B cell (primary cell): ENCODE measurements at regions not wholly inside any gene's neighbourhood (a gene's known extent, or its start where the extent isn't known, plus 50 kb on each side); places are given as distances from the start of the nearest gene placed in this dataset.

ENCODE experiments used
- ATAC-seq: fragments of 200-7000 bp; cut with Tn5 transposase; one replicate; pipeline ENCODE4 v1.10.0; 2021; ENCODE audit warnings: low read depth, mild to moderate bottlenecking, moderate number of reproducible peaks, moderate library complexity
- CTCF ChIA-PET: fragments of 350-600 bp; sonication (Branson Sonifier 250); formaldehyde crosslinking; loops from one replicate; lab custom pipeline; 2021; ENCODE audit warnings: antibody characterized with exemption, inconsistent platforms; lab: Charles Lee
- POLR2A ChIA-PET: fragments of 350-600 bp; sonication (Branson Sonifier 250); formaldehyde crosslinking; loops from one replicate; lab custom pipeline; 2021; ENCODE audit warnings: antibody characterized with exemption; lab: Charles Lee
- DNase-seq: peaks from one replicate; pipeline ENCODE4 v3.0.0; 2013
- H2AFZ ChIP-seq: 2 replicates; pipeline ENCODE4 v1.6.1; 2012; ENCODE audit warnings: mild to moderate bottlenecking, low read depth, low read length; ENCODE audit not compliant: insufficient read depth, poor library complexity, severe bottlenecking
- H3K27ac ChIP-seq, 2 donors: 1 replicate in 1 of 2; 2 replicates in 1 of 2; pipeline ENCODE4 v1.5.1; 2012 to 2013; ENCODE audit warnings: low read length in 2 of 2, mild to moderate bottlenecking in 2 of 2, moderate library complexity in 1 of 2
- H3K27me3 ChIP-seq, 4 experiments: fragments of 200-600 bp in 1 of 4; sonication (generic) in 1 of 4; replicated peaks in 1 of 4; 1 replicate in 2 of 4; 2 replicates in 2 of 4; pipeline versions ENCODE4 v1.6.1 to v1.7.0; 2013 to 2016; ENCODE audit warnings: low read length in 3 of 4, mild to moderate bottlenecking in 2 of 4, mixed read lengths in 1 of 4, moderate library complexity in 1 of 4; ENCODE audit not compliant: insufficient read depth in 4 of 4, control insufficient read depth in 3 of 4; ENCODE audit errors: control extremely low read depth in 1 of 4
- H3K36me3 ChIP-seq, 2 experiments: replicated peaks in 1 of 2; 1 replicate in 1 of 2; 2 replicates in 1 of 2; pipeline versions ENCODE4 v1.6.1 to v1.7.1; 2013; ENCODE audit warnings: low read length in 1 of 2; ENCODE audit not compliant: insufficient read depth in 2 of 2, control insufficient read depth in 1 of 2; ENCODE audit errors: control extremely low read depth in 1 of 2, extremely low read depth in 1 of 2
- H3K4me1 ChIP-seq, 2 donors: fragments of 200-600 bp in 1 of 2; sonication (generic) in 1 of 2; 1 replicate in 1 of 2; 2 replicates in 1 of 2; pipeline versions ENCODE4 v1.5.1 to v1.6.1; 2013 to 2017; ENCODE audit warnings: low read length in 2 of 2; ENCODE audit not compliant: control insufficient read depth in 2 of 2, insufficient read depth in 2 of 2
- H3K4me2 ChIP-seq: replicated peaks from 2 replicates; pipeline ENCODE3; 2012; ENCODE audit warnings: mild to moderate bottlenecking, low read depth, low read length; ENCODE audit not compliant: poor library complexity, severe bottlenecking
- H3K4me3 ChIP-seq, 5 experiments: fragments of 200-600 bp in 1 of 5; sonication (generic) in 1 of 5; 1 replicate in 3 of 5; 2 replicates in 2 of 5; pipeline versions ENCODE4 v1.5.1 to v1.7.0; 2011 to 2016; ENCODE audit warnings: low read length in 4 of 5, mild to moderate bottlenecking in 4 of 5, low read depth in 2 of 5, control low read depth in 1 of 5, moderate library complexity in 1 of 5; ENCODE audit not compliant: insufficient read depth in 1 of 5; ENCODE audit errors: control extremely low read depth in 1 of 5, extremely low read depth in 1 of 5
- H3K79me2 ChIP-seq: fragments of 200-600 bp; sonication (generic); one replicate; pipeline ENCODE4 v1.6.0; 2016; ENCODE audit warnings: low read length; ENCODE audit not compliant: control insufficient read depth, insufficient read depth
- H3K9ac ChIP-seq: fragments of 200-600 bp; sonication (generic); 2 replicates; pipeline ENCODE4 v1.6.1; 2017; ENCODE audit warnings: mild to moderate bottlenecking, low read length, moderate library complexity
- H3K9me3 ChIP-seq, 3 donors: one replicate each; pipeline versions ENCODE4 v1.6.1 to v1.7.1; 2013; ENCODE audit warnings: low read length in 2 of 3; ENCODE audit not compliant: control insufficient read depth in 2 of 3, insufficient read depth in 1 of 3; ENCODE audit errors: control extremely low read depth in 1 of 3
- H4K20me1 ChIP-seq: 2 replicates; pipeline ENCODE4 v1.6.0; 2012; ENCODE audit warnings: mild to moderate bottlenecking, low read length; ENCODE audit not compliant: insufficient read depth, control insufficient read depth, poor library complexity, severe bottlenecking
- H3K27ac Mint-ChIP-seq: one replicate; pipeline ENCODE4 v1.8.0; 2021; ENCODE audit warnings: mixed read lengths
- H3K27me3 Mint-ChIP-seq: one replicate; pipeline ENCODE4 v1.8.0; 2021; ENCODE audit warnings: mixed read lengths
- H3K4me1 Mint-ChIP-seq: one replicate; pipeline ENCODE4 v1.8.0; 2021; ENCODE audit warnings: mixed read lengths
- H3K4me3 Mint-ChIP-seq: one replicate; pipeline ENCODE4 v1.8.0; 2021; ENCODE audit warnings: mixed read lengths
- H3K9me3 Mint-ChIP-seq: one replicate; pipeline ENCODE4 v1.8.0; 2022; ENCODE audit warnings: mixed read lengths; ENCODE audit not compliant: insufficient read depth
- CTCF ChIP-seq: fragments of 200-600 bp; IDR thresholded peaks from one replicate; pipeline ENCODE4 v1.8.0; 2022; ENCODE audit warnings: antibody characterized with exemption, mild to moderate bottlenecking
- EZH2 ChIP-seq: IDR thresholded peaks from 2 replicates; pipeline ENCODE4 v1.6.1; 2012; ENCODE audit warnings: borderline replicate concordance, low read depth, mild to moderate bottlenecking, moderate library complexity, low read length; ENCODE audit not compliant: insufficient read depth, poor library complexity, severe bottlenecking
- WGBS: methylation state at CpG from one replicate; pipeline ENCODE4 v1.1.5; 2013; ENCODE audit warnings: missing lambda C conversion rate; ENCODE audit not compliant: insufficient coverage; 5-methylcytosine and 5-hydroxymethylcytosine counted together
- intact Hi-C: fragments of 100-400 bp; cut with micrococcal nuclease; formaldehyde crosslinking; loops from one replicate; pipeline ENCODE4 v1.10.0; 2022

- no peak for ATAC-seq
- H3K4me3 Mint-ChIP-seq, result no peak overlapping the region
- Histone ChIP-seq H3K36me3 (no peaks in the 10 kb centered on the region), H3K79me2 (no peaks in the 10 kb centered on the region), H3K4me3 (no peak overlapping the region), H3K4me2 (no peak overlapping the region), H2AFZ (no peak overlapping the region), H3K9ac (no peak overlapping the region), H3K9me3 (no peaks in the 10 kb centered on the region), H3K4me1 (no peaks in the 10 kb centered on the region), H3K27ac (no peak overlapping the region), H4K20me1 (no peaks in the 10 kb centered on the region), H3K27me3 (peaks cover 0 to 6% (median 0%) of the 10 kb centered on the region in 4 experiments)
- H3K4me1 Mint-ChIP-seq, result no peaks in the 10 kb centered on the region
- POLR2A ChIA-PET, result no interaction called here
- CTCF ChIA-PET, result interaction anchor here (0.7 kb wide), 2 partner anchors 74 to 89 kb away, joined by 3 to 4 read pairs; no protein-coding TSS in a partner anchor
- no peak for DNase-seq
- TF ChIP-seq CTCF (no peak), EZH2 (no peak)
- WGBS, result no CpG with 5 or more reads among the region's 6 CpGs
- no peak overlapping the region for H3K27ac Mint-ChIP-seq
- H3K9me3 Mint-ChIP-seq, result no peaks in the 10 kb centered on the region
- H3K27me3 Mint-ChIP-seq, result peaks cover 27% of the 10 kb centered on the region
- intact Hi-C loops, result no loop called here
Observed at GRCh38 chr10:8325024-8325980, 270.8 kb downstream of the GATA3 start.

- Histone ChIP-seq H3K27me3 (peaks cover 0 to 10% (median 2%) of the 10 kb centered on the region in 4 experiments), H3K4me3 (no peak overlapping the region), H4K20me1 (no peaks in the 10 kb centered on the region), H3K9ac (no peak overlapping the region), H3K79me2 (no peaks in the 10 kb centered on the region), H3K27ac (no peak overlapping the region), H3K4me2 (no peak overlapping the region), H2AFZ (no peak overlapping the region), H3K36me3 (no peaks in the 10 kb centered on the region), H3K4me1 (no peaks in the 10 kb centered on the region), H3K9me3 (peaks cover 0 to 7% (median 0%) of the 10 kb centered on the region in 3 donors)
- DNase-seq, result no peak
- Mint-ChIP-seq H3K4me3 (no peak overlapping the region), H3K27ac (no peak overlapping the region), H3K9me3 (no peaks in the 10 kb centered on the region), H3K27me3 (peaks cover 26% of the 10 kb centered on the region), H3K4me1 (peaks cover 2% of the 10 kb centered on the region)
- ChIA-PET CTCF (no interaction called here), POLR2A (no interaction called here)
- ATAC-seq, result no peak
- 11% methylated on average over 3 of the region's 18 CpGs for WGBS
- intact Hi-C loops, result no loop called here
- TF ChIP-seq EZH2 (no peak), CTCF (no peak)
Observed at GRCh38 chr10:8326396-8327139, 272.1 kb downstream of the GATA3 start.
